ENCODE measurements at regions not wholly inside any gene's neighbourhood (a gene's known extent, or its start where the extent isn't known, plus 50 kb on each side); places are given as distances from the start of the nearest gene placed in this dataset.

- no peaks in the 10 kb centered on the region for H3K4me1 ChIP-seq (ENCODE audit: low read depth)
- no peaks in the 10 kb centered on the region for H3K27me3 ChIP-seq
- no peaks in the 10 kb centered on the region for H3K9me3 ChIP-seq (ENCODE audit: low read depth)
- no peak for TF ChIP-seq CTCF (IDR thresholded peaks at IDR 0.05; ENCODE audit: low read depth, low read length)
- no peak overlapping the region for H3K4me3 ChIP-seq
- H3K27ac ChIP-seq: no peak overlapping the region
- H3K36me3 ChIP-seq: no peaks in the 10 kb centered on the region
- DNase-seq (ENCODE audit: low read depth in 1 of 2, low spot score in 1 of 2): no peak
Measured at GRCh38 chr21:26761174-26761915, 83.9 kb downstream of the ADAMTS1 start.

GRCh38 chr21:26759731-26760130 lies 85.5 kb downstream of the ADAMTS1 start:
- H3K27ac ChIP-seq: no peak overlapping the region
- H3K9me3 ChIP-seq (ENCODE audit: low read depth): no peaks in the 10 kb centered on the region
- no peak for DNase-seq (ENCODE audit: low read depth in 1 of 2, low spot score in 1 of 2)
- no peak for TF ChIP-seq CTCF (IDR thresholded peaks at IDR 0.05; ENCODE audit: low read depth, low read length)
- no peaks in the 10 kb centered on the region for H3K27me3 ChIP-seq
- no peaks in the 10 kb centered on the region for H3K4me1 ChIP-seq (ENCODE audit: low read depth)
- H3K4me3 ChIP-seq: no peak overlapping the region
- H3K36me3 ChIP-seq: no peaks in the 10 kb centered on the region

GRCh38 chr21:26758083-26758880 lies 86.9 kb downstream of the ADAMTS1 start:
- no peak for TF ChIP-seq CTCF (IDR thresholded peaks at IDR 0.05; ENCODE audit: low read depth, low read length)
- H3K4me1 ChIP-seq (ENCODE audit: low read depth): no peaks in the 10 kb centered on the region
- H3K4me3 ChIP-seq: no peak overlapping the region
- H3K36me3 ChIP-seq: no peaks in the 10 kb centered on the region
- H3K9me3 ChIP-seq (ENCODE audit: low read depth): no peaks in the 10 kb centered on the region
- no peaks in the 10 kb centered on the region for H3K27me3 ChIP-seq
- H3K27ac ChIP-seq: no peak overlapping the region
- no peak for DNase-seq (ENCODE audit: low read depth in 1 of 2, low spot score in 1 of 2)

- no peaks in the 10 kb centered on the region for H3K27me3 ChIP-seq
- no peaks in the 10 kb centered on the region for H3K9me3 ChIP-seq (ENCODE audit: low read depth)
- DNase-seq (ENCODE audit: low read depth in 1 of 2, low spot score in 1 of 2): no peak
- no peak overlapping the region for H3K27ac ChIP-seq
- TF ChIP-seq CTCF (IDR thresholded peaks at IDR 0.05; ENCODE audit: low read depth, low read length): no peak
- H3K4me1 ChIP-seq (ENCODE audit: low read depth): no peaks in the 10 kb centered on the region
- H3K4me3 ChIP-seq: no peak overlapping the region
- no peaks in the 10 kb centered on the region for H3K36me3 ChIP-seq
Measured at GRCh38 chr21:26756491-26757159, 88.6 kb downstream of the ADAMTS1 start.

GRCh38 chr21:26754853-26755252 lies 90.4 kb downstream of the ADAMTS1 start:
- Histone ChIP-seq H3K4me3 (no peak overlapping the region), H3K4me1 (ENCODE audit: low read depth) (no peaks in the 10 kb centered on the region), H3K27ac (no peak overlapping the region), H3K9me3 (ENCODE audit: low read depth) (no peaks in the 10 kb centered on the region), H3K27me3 (no peaks in the 10 kb centered on the region), H3K36me3 (no peaks in the 10 kb centered on the region)
- no peak for TF ChIP-seq CTCF (IDR thresholded peaks at IDR 0.05; ENCODE audit: low read depth, low read length)
- no peak for DNase-seq (ENCODE audit: low read depth in 1 of 2, low spot score in 1 of 2)
